ENCODE measurements at regions not wholly inside any gene's neighbourhood (a gene's known extent, or its start where the extent isn't known, plus 50 kb on each side); places are given as distances from the start of the nearest gene placed in this dataset.

DNA sequence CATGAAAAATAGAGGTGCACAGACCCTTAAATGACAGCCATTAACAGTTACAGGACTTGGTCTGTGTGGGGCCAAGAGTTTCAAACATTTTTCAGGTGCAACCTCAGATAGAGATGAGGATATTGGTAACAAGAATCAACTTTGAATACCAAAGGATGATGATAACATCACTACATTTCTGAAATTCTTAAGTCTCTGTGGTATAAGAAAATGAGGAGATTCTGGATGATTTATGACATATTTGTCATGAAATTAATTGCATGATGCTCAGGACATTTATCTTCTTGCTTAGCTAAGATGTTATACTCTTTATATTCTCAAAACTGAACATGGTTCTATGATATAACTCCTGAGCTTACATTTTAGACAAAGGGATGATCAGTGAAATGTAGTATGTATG lies 471.8 kb upstream of the CWC22 start:
- peaks cover 0 to 4% (median 0%) of the 10 kb centered on the region in 5 donors for H3K27me3 Mint-ChIP-seq

DNA sequence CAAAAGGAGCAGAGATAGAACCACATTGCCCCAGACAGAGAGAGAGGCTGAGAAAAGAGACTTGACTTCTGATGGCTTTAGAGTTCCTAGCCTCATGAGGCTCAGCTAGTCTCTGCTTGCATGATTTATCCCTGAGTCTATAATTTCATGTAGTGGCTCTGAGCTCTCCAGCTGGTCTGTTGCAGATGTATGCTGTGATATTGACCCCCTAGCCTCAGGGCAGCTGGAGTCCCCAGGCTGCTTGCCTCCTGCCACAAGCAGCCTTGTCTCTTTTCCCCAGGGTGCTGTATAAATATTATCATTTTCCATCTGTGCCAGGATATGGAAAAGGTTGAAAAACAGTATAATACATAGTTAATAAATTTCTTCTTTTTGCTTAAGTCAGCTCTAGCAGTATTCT lies 467.6 kb upstream of the CWC22 start:
- ATAC-seq: no peak
- Histone ChIP-seq H3K9me3 (ENCODE audit: control insufficient read depth in 2 of 3, low read length in 3 of 3) (no peaks in the 10 kb centered on the region), H3K27ac (ENCODE audit: low read depth, low read length) (no peak overlapping the region), H3K27me3 (ENCODE audit: control insufficient read depth in 2 of 2, insufficient read depth in 2 of 2, low read length in 2 of 2) (no peaks in the 10 kb centered on the region), H3K4me1 (ENCODE audit: control insufficient read depth in 2 of 2, insufficient read depth in 2 of 2, low read length in 2 of 2) (no peaks in the 10 kb centered on the region), H3K4me3 (ENCODE audit: low read length) (no peak overlapping the region), H3K36me3 (ENCODE audit: control insufficient read depth in 2 of 3, insufficient read depth in 3 of 3, low read length in 3 of 3) (no peaks in the 10 kb centered on the region)
- Mint-ChIP-seq H3K36me3 (no peaks in the 10 kb centered on the region), H3K4me1 (no peaks in the 10 kb centered on the region), H3K27ac (no peak overlapping the region), H3K9me3 (no peaks in the 10 kb centered on the region), H3K4me3 (no peak overlapping the region), H3K27me3 (peaks cover 0 to 4% (median 0%) of the 10 kb centered on the region in 5 donors)
- no peak for DNase-seq
- intact Hi-C loops (cut with micrococcal nuclease): no loop called here
- ChIA-PET CTCF (no interaction called here), POLR2A (no interaction called here)

More for the DNA sequence above, 471.8 kb upstream of the CWC22 start:
- H3K36me3 Mint-ChIP-seq: no peaks in the 10 kb centered on the region
- no peaks in the 10 kb centered on the region for H3K27me3 ChIP-seq (ENCODE audit: control insufficient read depth in 2 of 2, insufficient read depth in 2 of 2, low read length in 2 of 2)
- no peak for DNase-seq
- ChIA-PET CTCF (no interaction called here), POLR2A (no interaction called here)
- no peaks in the 10 kb centered on the region for H3K9me3 Mint-ChIP-seq
- ATAC-seq: no peak
- H3K4me1 ChIP-seq (ENCODE audit: control insufficient read depth in 2 of 2, insufficient read depth in 2 of 2, low read length in 2 of 2): no peaks in the 10 kb centered on the region
- no peaks in the 10 kb centered on the region for H3K9me3 ChIP-seq (ENCODE audit: control insufficient read depth in 2 of 3, low read length in 3 of 3)
- intact Hi-C loops (cut with micrococcal nuclease): no loop called here
- no peak overlapping the region for H3K4me3 Mint-ChIP-seq
- no peak overlapping the region for H3K27ac Mint-ChIP-seq
- no peaks in the 10 kb centered on the region for H3K4me1 Mint-ChIP-seq
- no peaks in the 10 kb centered on the region for H3K36me3 ChIP-seq (ENCODE audit: control insufficient read depth in 2 of 3, insufficient read depth in 3 of 3, low read length in 3 of 3)
- H3K4me3 ChIP-seq (ENCODE audit: low read length): no peak overlapping the region
- H3K27ac ChIP-seq (ENCODE audit: low read depth, low read length): no peak overlapping the region

DNA sequence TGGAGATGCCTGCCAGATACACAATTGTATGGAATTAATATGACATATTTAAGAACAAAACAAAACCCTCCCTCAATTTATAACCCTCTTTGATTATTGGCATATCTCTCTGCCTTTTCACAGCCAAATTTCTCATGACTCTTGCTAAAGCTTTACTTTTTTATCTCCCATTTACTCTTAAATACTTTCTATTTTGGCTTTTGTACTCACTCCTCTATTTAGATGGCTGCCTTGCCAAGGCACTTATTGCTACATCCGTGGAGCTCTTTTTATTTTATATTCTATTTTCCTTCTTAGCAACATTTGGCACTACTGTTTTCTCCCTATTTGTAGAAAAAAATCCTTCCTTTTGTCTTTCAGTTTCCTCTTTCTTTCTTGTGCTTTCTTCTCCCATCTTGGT lies 466.4 kb upstream of the CWC22 start:
- POLR2A ChIA-PET: no interaction called here
- no peak for ATAC-seq

DNA sequence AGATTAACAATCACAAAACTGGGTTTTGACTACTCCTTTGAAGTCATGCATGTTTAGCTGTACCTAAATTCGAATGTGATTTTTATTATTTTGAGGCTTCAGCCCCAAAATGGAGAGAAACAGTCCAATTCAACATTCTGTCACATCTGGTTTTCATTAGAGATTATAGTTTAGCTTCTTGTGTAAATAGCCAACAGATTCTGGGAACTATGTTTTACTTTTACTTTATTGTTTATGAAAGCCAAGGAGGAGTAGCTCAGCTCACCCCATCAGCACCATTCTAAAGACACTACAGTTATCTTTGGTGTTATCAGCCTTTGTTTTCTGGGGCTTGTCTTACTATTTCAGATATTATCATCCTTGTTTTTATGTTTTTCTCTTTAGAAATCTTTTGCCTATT lies 465.0 kb upstream of the CWC22 start:
- no peaks in the 10 kb centered on the region for H3K4me1 Mint-ChIP-seq
- Histone ChIP-seq H3K4me3 (ENCODE audit: low read length) (no peak overlapping the region), H3K4me1 (ENCODE audit: control insufficient read depth in 2 of 2, insufficient read depth in 2 of 2, low read length in 2 of 2) (no peaks in the 10 kb centered on the region), H3K36me3 (ENCODE audit: control insufficient read depth in 2 of 3, insufficient read depth in 3 of 3, low read length in 3 of 3) (no peaks in the 10 kb centered on the region), H3K27ac (ENCODE audit: low read depth, low read length) (no peak overlapping the region), H3K9me3 (ENCODE audit: control insufficient read depth in 2 of 3, low read length in 3 of 3) (no peaks in the 10 kb centered on the region), H3K27me3 (ENCODE audit: control insufficient read depth in 2 of 2, insufficient read depth in 2 of 2, low read length in 2 of 2) (no peaks in the 10 kb centered on the region)
- peaks cover 0 to 4% (median 0%) of the 10 kb centered on the region in 5 donors for H3K27me3 Mint-ChIP-seq
- ATAC-seq: no peak
- ChIA-PET POLR2A (interaction anchor here (0.6 kb wide), 1 partner anchor 249 kb away, joined by 3 read pairs; no protein-coding TSS in a partner anchor), CTCF (no interaction called here)
- H3K27ac Mint-ChIP-seq: no peak overlapping the region
- intact Hi-C loops (cut with micrococcal nuclease): no loop called here
- H3K4me3 Mint-ChIP-seq: no peak overlapping the region
- no peaks in the 10 kb centered on the region for H3K36me3 Mint-ChIP-seq
- H3K9me3 Mint-ChIP-seq: peaks cover 0 to 9% (median 2%) of the 10 kb centered on the region in 11 donors
- DNase-seq: no peak

More for the DNA sequence above, 466.4 kb upstream of the CWC22 start:
- no peak overlapping the region for H3K27ac ChIP-seq (ENCODE audit: low read depth, low read length)
- Mint-ChIP-seq H3K4me3 (no peak overlapping the region), H3K4me1 (no peaks in the 10 kb centered on the region), H3K36me3 (no peaks in the 10 kb centered on the region), H3K9me3 (peaks cover 0 to 6% (median 0%) of the 10 kb centered on the region in 11 donors), H3K27me3 (peaks cover 0 to 4% (median 0%) of the 10 kb centered on the region in 5 donors), H3K27ac (no peak overlapping the region)
- no peak for DNase-seq
- H3K9me3 ChIP-seq (ENCODE audit: control insufficient read depth in 2 of 3, low read length in 3 of 3): no peaks in the 10 kb centered on the region
- no peak overlapping the region for H3K4me3 ChIP-seq (ENCODE audit: low read length)
- H3K4me1 ChIP-seq (ENCODE audit: control insufficient read depth in 2 of 2, insufficient read depth in 2 of 2, low read length in 2 of 2): no peaks in the 10 kb centered on the region
- no peaks in the 10 kb centered on the region for H3K27me3 ChIP-seq (ENCODE audit: control insufficient read depth in 2 of 2, insufficient read depth in 2 of 2, low read length in 2 of 2)
- H3K36me3 ChIP-seq (ENCODE audit: control insufficient read depth in 2 of 3, insufficient read depth in 3 of 3, low read length in 3 of 3): no peaks in the 10 kb centered on the region
- CTCF ChIA-PET: no interaction called here
- intact Hi-C loops (cut with micrococcal nuclease): no loop called here

DNA sequence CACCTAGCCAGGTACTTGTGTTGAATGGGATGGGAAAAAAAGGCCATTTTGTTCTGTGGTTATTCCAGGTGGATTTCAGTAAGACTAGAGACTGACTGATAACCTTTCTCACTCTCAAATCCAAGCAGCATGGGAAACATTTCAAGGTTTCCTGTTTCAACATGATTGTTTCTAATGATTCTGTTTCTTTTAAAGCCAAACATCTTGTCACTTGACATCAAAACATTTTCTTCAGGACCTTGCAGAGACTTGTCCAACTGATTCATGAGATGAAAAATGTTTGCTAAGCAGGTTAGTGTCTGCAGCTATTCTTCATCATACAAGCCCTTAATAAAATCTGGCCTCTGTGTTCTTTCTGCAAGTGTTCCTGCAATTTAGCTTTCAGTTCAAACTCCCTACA lies 456.5 kb upstream of the CWC22 start:
- Histone ChIP-seq H3K4me3 (ENCODE audit: low read length) (no peak overlapping the region), H3K27ac (ENCODE audit: low read depth, low read length) (no peak overlapping the region), H3K4me1 (ENCODE audit: control insufficient read depth in 2 of 2, insufficient read depth in 2 of 2, low read length in 2 of 2) (no peaks in the 10 kb centered on the region), H3K36me3 (ENCODE audit: control insufficient read depth in 2 of 3, insufficient read depth in 3 of 3, low read length in 3 of 3) (no peaks in the 10 kb centered on the region), H3K27me3 (ENCODE audit: control insufficient read depth in 2 of 2, insufficient read depth in 2 of 2, low read length in 2 of 2) (no peaks in the 10 kb centered on the region), H3K9me3 (ENCODE audit: control insufficient read depth in 2 of 3, low read length in 3 of 3) (no peaks in the 10 kb centered on the region)
- Mint-ChIP-seq H3K36me3 (no peaks in the 10 kb centered on the region), H3K9me3 (peaks cover 0 to 9% (median 3%) of the 10 kb centered on the region in 11 donors), H3K27ac (no peak overlapping the region), H3K4me1 (no peaks in the 10 kb centered on the region), H3K4me3 (no peak overlapping the region), H3K27me3 (peaks cover 0 to 6% (median 0%) of the 10 kb centered on the region in 5 donors)
- ChIA-PET POLR2A (no interaction called here), CTCF (no interaction called here)
- ATAC-seq: no peak
- intact Hi-C loops (cut with micrococcal nuclease): no loop called here
- no peak for DNase-seq

DNA sequence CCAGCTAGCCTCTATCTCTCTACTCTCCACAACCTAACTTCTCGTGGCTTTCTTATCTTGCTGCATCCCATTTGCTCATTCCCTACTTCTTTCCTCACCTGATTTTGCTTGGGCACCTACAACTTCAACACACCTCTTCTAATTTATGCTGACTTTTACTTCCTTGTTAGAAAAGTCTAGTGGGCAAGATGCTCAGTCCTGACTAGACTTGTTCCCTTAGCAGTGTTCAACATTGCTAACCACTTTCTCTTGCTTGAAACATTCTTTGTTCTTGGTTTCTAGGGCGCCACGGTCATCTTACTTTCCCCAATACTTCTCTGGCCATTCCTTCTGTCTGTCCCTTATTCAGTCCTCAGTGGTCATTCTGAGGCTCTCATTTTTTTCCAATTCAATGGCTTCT lies 454.7 kb upstream of the CWC22 start:
- Histone ChIP-seq H3K4me1 (ENCODE audit: control insufficient read depth in 2 of 2, insufficient read depth in 2 of 2, low read length in 2 of 2) (no peaks in the 10 kb centered on the region), H3K27ac (ENCODE audit: low read depth, low read length) (no peak overlapping the region), H3K9me3 (ENCODE audit: control insufficient read depth in 2 of 3, low read length in 3 of 3) (no peaks in the 10 kb centered on the region), H3K4me3 (ENCODE audit: low read length) (no peak overlapping the region), H3K36me3 (ENCODE audit: control insufficient read depth in 2 of 3, insufficient read depth in 3 of 3, low read length in 3 of 3) (no peaks in the 10 kb centered on the region), H3K27me3 (ENCODE audit: control insufficient read depth in 2 of 2, insufficient read depth in 2 of 2, low read length in 2 of 2) (no peaks in the 10 kb centered on the region)
- peaks cover 0 to 6% (median 0%) of the 10 kb centered on the region in 5 donors for H3K27me3 Mint-ChIP-seq
- no peaks in the 10 kb centered on the region for H3K4me1 Mint-ChIP-seq
- CTCF ChIA-PET: no interaction called here
- intact Hi-C loops (cut with micrococcal nuclease): no loop called here
- H3K36me3 Mint-ChIP-seq: no peaks in the 10 kb centered on the region
- no peak overlapping the region for H3K27ac Mint-ChIP-seq
- POLR2A ChIA-PET: no interaction called here
- no peak for ATAC-seq
- peaks cover 0 to 3% (median 0%) of the 10 kb centered on the region in 11 donors for H3K9me3 Mint-ChIP-seq
- no peak for DNase-seq
- H3K4me3 Mint-ChIP-seq: no peak overlapping the region

DNA sequence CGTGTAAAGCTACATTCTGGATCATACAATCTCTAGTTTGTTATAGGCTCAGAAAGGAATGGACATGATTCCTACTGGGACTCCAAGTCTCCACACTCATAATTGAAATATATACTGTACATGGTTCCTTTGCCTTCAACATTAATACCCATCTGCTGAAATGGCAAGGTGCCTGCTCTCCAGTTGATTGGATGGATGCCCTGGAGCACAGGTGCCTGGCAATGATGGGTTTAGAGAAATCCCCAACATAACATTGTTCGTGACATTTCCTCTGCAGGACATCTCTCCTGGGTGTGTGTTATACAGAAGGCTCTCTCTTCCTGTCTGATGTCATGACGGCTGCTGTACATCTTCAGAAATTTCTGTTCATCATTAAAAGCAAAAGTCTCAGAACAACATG lies 449.7 kb upstream of the CWC22 start:
- no peaks in the 10 kb centered on the region for H3K36me3 Mint-ChIP-seq
- Histone ChIP-seq H3K4me1 (ENCODE audit: control insufficient read depth in 2 of 2, insufficient read depth in 2 of 2, low read length in 2 of 2) (no peaks in the 10 kb centered on the region), H3K27ac (ENCODE audit: low read depth, low read length) (no peak overlapping the region), H3K36me3 (ENCODE audit: control insufficient read depth in 2 of 3, insufficient read depth in 3 of 3, low read length in 3 of 3) (no peaks in the 10 kb centered on the region), H3K4me3 (ENCODE audit: low read length) (no peak overlapping the region), H3K9me3 (ENCODE audit: control insufficient read depth in 2 of 3, low read length in 3 of 3) (no peaks in the 10 kb centered on the region), H3K27me3 (ENCODE audit: control insufficient read depth in 2 of 2, insufficient read depth in 2 of 2, low read length in 2 of 2) (no peaks in the 10 kb centered on the region)
- ATAC-seq (no peak), DNase-seq (no peak)
- H3K4me1 Mint-ChIP-seq: no peaks in the 10 kb centered on the region
- no peak overlapping the region for H3K4me3 Mint-ChIP-seq
- ChIA-PET CTCF (no interaction called here), POLR2A (no interaction called here)
- no peak overlapping the region for H3K27ac Mint-ChIP-seq
- H3K9me3 Mint-ChIP-seq: peaks cover 0 to 1% (median 0%) of the 10 kb centered on the region in 11 donors
- H3K27me3 Mint-ChIP-seq: no peaks in the 10 kb centered on the region
- intact Hi-C loops (cut with micrococcal nuclease): no loop called here

Data from naive thymus-derived CD4-positive, alpha-beta T cell (primary cell).